ENCODE measurements at regions not wholly inside any gene's neighbourhood (a gene's known extent, or its start where the extent isn't known, plus 50 kb on each side); places are given as distances from the start of the nearest gene placed in this dataset.
"Not testable (repeated sequence)": the region's sequence is repeated elsewhere in the genome, so short reads cannot be mapped to it uniquely, and the experiment has no call there.

GRCh38 chr2:95727420-95727819 lies 135.6 kb downstream of the TRIM43 start:
- not testable (repeated sequence) for DNase-seq; H3K4me3 Mint-ChIP-seq; ATAC-seq; H3K4me1 Mint-ChIP-seq (ENCODE audit: low read depth); H3K27me3 Mint-ChIP-seq (ENCODE audit: low read depth); H3K9me3 Mint-ChIP-seq; H3K36me3 Mint-ChIP-seq (ENCODE audit: insufficient read depth)

GRCh38 chr2:95728878-95729596 lies 137.2 kb downstream of the TRIM43 start:
- H3K9me3 Mint-ChIP-seq: no peaks in the 10 kb centered on the region
- H3K4me1 Mint-ChIP-seq (ENCODE audit: low read depth): no peaks in the 10 kb centered on the region
- ATAC-seq: peak in 1 of 2 donors; percentile 62
- no peak overlapping the region for H3K4me3 Mint-ChIP-seq
- H3K36me3 Mint-ChIP-seq (ENCODE audit: insufficient read depth): no peaks in the 10 kb centered on the region
- no peak for DNase-seq
- H3K27me3 Mint-ChIP-seq (ENCODE audit: low read depth): peaks cover 14% of the 10 kb centered on the region

- Mint-ChIP-seq H3K4me3 (no peak overlapping the region), H3K4me1 (ENCODE audit: low read depth) (no peaks in the 10 kb centered on the region), H3K36me3 (ENCODE audit: insufficient read depth) (no peaks in the 10 kb centered on the region), H3K9me3 (no peaks in the 10 kb centered on the region), H3K27me3 (ENCODE audit: low read depth) (peaks cover 14% of the 10 kb centered on the region)
- DNase-seq: no peak
- no peak for ATAC-seq
These were observed 137.8 kb downstream of the TRIM43 start for GRCh38 chr2:95729597-95729955.

GRCh38 chr2:95730813-95731212 lies 139.0 kb downstream of the TRIM43 start:
- Mint-ChIP-seq H3K4me1 (ENCODE audit: low read depth) (no peaks in the 10 kb centered on the region), H3K9me3 (no peaks in the 10 kb centered on the region), H3K4me3 (no peak overlapping the region), H3K36me3 (ENCODE audit: insufficient read depth) (no peaks in the 10 kb centered on the region), H3K27me3 (ENCODE audit: low read depth) (peaks cover 11% of the 10 kb centered on the region)
- ATAC-seq (no peak), DNase-seq (no peak)

GRCh38 chr2:95734976-95735890 lies 143.4 kb downstream of the TRIM43 start:
- Mint-ChIP-seq H3K4me3 (no peak overlapping the region), H3K27me3 (ENCODE audit: low read depth) (peaks cover 20% of the 10 kb centered on the region), H3K9me3 (no peaks in the 10 kb centered on the region), H3K36me3 (ENCODE audit: insufficient read depth) (no peaks in the 10 kb centered on the region), H3K4me1 (ENCODE audit: low read depth) (no peaks in the 10 kb centered on the region)
- DNase-seq (no peak), ATAC-seq (no peak)

GRCh38 chr2:95738301-95738700 lies 146.5 kb downstream of the TRIM43 start:
- Mint-ChIP-seq H3K4me3 (no peak overlapping the region), H3K9me3 (no peaks in the 10 kb centered on the region), H3K36me3 (ENCODE audit: insufficient read depth) (no peaks in the 10 kb centered on the region), H3K4me1 (ENCODE audit: low read depth) (no peaks in the 10 kb centered on the region), H3K27me3 (ENCODE audit: low read depth) (peaks cover 20% of the 10 kb centered on the region)
- no peak for ATAC-seq
- DNase-seq: no peak

- H3K36me3 Mint-ChIP-seq (ENCODE audit: insufficient read depth); H3K4me3 Mint-ChIP-seq; H3K9me3 Mint-ChIP-seq; H3K4me1 Mint-ChIP-seq (ENCODE audit: low read depth); H3K27me3 Mint-ChIP-seq (ENCODE audit: low read depth); DNase-seq; ATAC-seq: not testable (repeated sequence)
These were observed 160.3 kb downstream of the TRIM43 start for GRCh38 chr2:95752126-95752525.

GRCh38 chr2:95753812-95754211 lies 162.0 kb downstream of the TRIM43 start:
- not testable (repeated sequence) for H3K9me3 Mint-ChIP-seq; H3K27me3 Mint-ChIP-seq (ENCODE audit: low read depth); ATAC-seq

GRCh38 chr2:95754213-95754612 lies 162.4 kb downstream of the TRIM43 start:
- not testable (repeated sequence) for DNase-seq; H3K27me3 Mint-ChIP-seq (ENCODE audit: low read depth); H3K9me3 Mint-ChIP-seq; H3K36me3 Mint-ChIP-seq (ENCODE audit: insufficient read depth); H3K4me3 Mint-ChIP-seq; ATAC-seq; H3K4me1 Mint-ChIP-seq (ENCODE audit: low read depth)

More at GRCh38 chr2:95753812-95754211, 162.0 kb downstream of the TRIM43 start:
- DNase-seq; H3K4me1 Mint-ChIP-seq (ENCODE audit: low read depth); H3K36me3 Mint-ChIP-seq (ENCODE audit: insufficient read depth); H3K4me3 Mint-ChIP-seq: not testable (repeated sequence)

- not testable (repeated sequence) for DNase-seq; H3K4me3 Mint-ChIP-seq; H3K9me3 Mint-ChIP-seq; H3K27me3 Mint-ChIP-seq (ENCODE audit: low read depth); H3K4me1 Mint-ChIP-seq (ENCODE audit: low read depth); ATAC-seq; H3K36me3 Mint-ChIP-seq (ENCODE audit: insufficient read depth)
These were observed 163.2 kb downstream of the TRIM43 start for GRCh38 chr2:95754819-95755563.

GRCh38 chr2:95755956-95756669 lies 164.3 kb downstream of the TRIM43 start:
- not testable (repeated sequence) for H3K4me3 Mint-ChIP-seq; DNase-seq; H3K4me1 Mint-ChIP-seq (ENCODE audit: low read depth); H3K9me3 Mint-ChIP-seq; ATAC-seq; H3K36me3 Mint-ChIP-seq (ENCODE audit: insufficient read depth); H3K27me3 Mint-ChIP-seq (ENCODE audit: low read depth)

- no peaks in the 10 kb centered on the region for H3K4me1 Mint-ChIP-seq (ENCODE audit: low read depth)
- no peaks in the 10 kb centered on the region for H3K36me3 Mint-ChIP-seq (ENCODE audit: insufficient read depth)
- no peak overlapping the region for H3K4me3 Mint-ChIP-seq
- no peaks in the 10 kb centered on the region for H3K9me3 Mint-ChIP-seq
- no peaks in the 10 kb centered on the region for H3K27me3 Mint-ChIP-seq (ENCODE audit: low read depth)
- ATAC-seq (no peak), DNase-seq (no peak)
These were observed 166.2 kb downstream of the TRIM43 start for GRCh38 chr2:95757988-95758387.

GRCh38 chr2:95759481-95760246 lies 167.9 kb downstream of the TRIM43 start:
- Mint-ChIP-seq H3K4me1 (ENCODE audit: low read depth) (no peaks in the 10 kb centered on the region), H3K4me3 (no peak overlapping the region), H3K9me3 (no peaks in the 10 kb centered on the region), H3K36me3 (ENCODE audit: insufficient read depth) (no peaks in the 10 kb centered on the region), H3K27me3 (ENCODE audit: low read depth) (no peaks in the 10 kb centered on the region)
- ATAC-seq (no peak), DNase-seq (no peak)

All from activated T-cell treated with anti-CD3 and anti-CD28 coated beads, Interleukin-2, amount 50 U/mL, for 4 hours (primary cell).